Suprapubic skin (tissue), 4 donors: ENCODE measurements at regions not wholly inside any gene's neighbourhood (a gene's known extent, or its start where the extent isn't known, plus 50 kb on each side); places are given as distances from the start of the nearest gene placed in this dataset.

ENCODE experiments used
- CTCF ChIP-seq, 2 donors: fragments of 200-600 bp in 1 of 2; fragments of 450-650 bp in 1 of 2; sonication (generic) in 1 of 2; IDR thresholded peaks; one replicate each; pipeline ENCODE4 v1.5.1; 2016 to 2019; ENCODE audit warnings: antibody characterized with exemption in 2 of 2, mild to moderate bottlenecking in 1 of 2, moderate library complexity in 1 of 2
- EP300 ChIP-seq: sonication (generic); formaldehyde crosslinking; IDR thresholded peaks from one replicate; pipeline ENCODE4 v1.6.1; 2017; ENCODE audit warnings: antibody characterized with exemption
- POLR2A ChIP-seq, 2 donors: fragments of 450-650 bp; IDR thresholded peaks; one replicate each; pipeline ENCODE4 v1.6.1; 2017; ENCODE audit warnings: antibody characterized with exemption in 2 of 2, mild to moderate bottlenecking in 2 of 2, moderate library complexity in 2 of 2
- POLR2AphosphoS5 ChIP-seq, 3 donors: sonication (generic); formaldehyde crosslinking; IDR thresholded peaks; one replicate each; pipeline ENCODE4 v1.6.1; 2017; ENCODE audit warnings: antibody characterized with exemption in 3 of 3

DNA sequence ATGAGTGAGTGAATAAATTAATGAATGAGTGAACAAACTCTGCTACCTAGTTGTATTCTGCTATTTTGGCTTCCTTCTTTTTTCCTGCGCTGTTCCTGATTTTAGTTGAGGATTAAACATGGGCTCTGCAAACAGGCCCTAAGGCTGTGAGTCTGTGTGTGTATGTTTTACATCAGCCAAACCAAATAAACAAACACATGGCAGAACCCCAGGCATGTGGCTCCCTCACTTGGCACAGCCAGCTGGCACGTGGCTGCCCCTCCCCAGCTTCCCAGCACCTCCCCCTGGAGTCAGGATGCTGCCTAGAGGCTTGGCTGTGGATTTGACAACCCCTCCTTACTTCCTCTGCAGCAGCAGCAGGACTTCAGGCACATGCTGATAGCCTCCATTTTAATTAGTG is 593.2 kb downstream of the INSC start:
- no peak for TF ChIP-seq CTCF (IDR thresholded peaks at IDR 0.05)
- no peak for TF ChIP-seq POLR2A (IDR thresholded peaks at IDR 0.05)
- TF ChIP-seq POLR2AphosphoS5 (IDR thresholded peaks at IDR 0.05) = peak in 1 of 3 donors; percentile 31
- no peak for TF ChIP-seq EP300
